HepG2 (cell line): ENCODE measurements at regions not wholly inside any gene's neighbourhood (a gene's known extent, or its start where the extent isn't known, plus 50 kb on each side); places are given as distances from the start of the nearest gene placed in this dataset.

Experiments
- CEBPZ ChIP-seq: IDR thresholded peaks from 2 replicates; pipeline ENCODE4 v1.6.1; 2012; ENCODE audit warnings: low read length, improper control_type of control experiment
- EP300 ChIP-seq, 3 experiments: sonication (generic) in 1 of 3; formaldehyde crosslinking in 1 of 3; IDR thresholded peaks; 2 replicates each; pipeline versions ENCODE4 v1.5.1 to v1.6.1; 2011 to 2020; ENCODE audit warnings: low read depth in 2 of 3, low read length in 2 of 3, borderline replicate concordance in 1 of 3, improper control_type of control experiment in 1 of 3, mild to moderate bottlenecking in 1 of 3, missing genetic modification reagents in 1 of 3, moderate library complexity in 1 of 3
- JUN ChIP-seq: sonication (generic); formaldehyde crosslinking; IDR thresholded peaks from 2 replicates; pipeline ENCODE4 v1.4.0; 2020; ENCODE audit warnings: mild to moderate bottlenecking, missing genetic modification reagents
- MATR3 ChIP-seq: sonication (generic); formaldehyde crosslinking; IDR thresholded peaks from 2 replicates; pipeline ENCODE4 v1.4.0; 2020; ENCODE audit warnings: missing genetic modification reagents
- MTA3 ChIP-seq: sonication (generic); formaldehyde crosslinking; IDR thresholded peaks from 2 replicates; pipeline ENCODE4 v1.4.0; 2020; ENCODE audit warnings: missing genetic modification reagents
- SMC3 ChIP-seq: IDR thresholded peaks from 2 replicates; pipeline ENCODE4 v1.6.1; 2011; ENCODE audit warnings: low read length, improper control_type of control experiment
- STAT5B ChIP-seq: sonication (generic); formaldehyde crosslinking; IDR thresholded peaks from 2 replicates; pipeline ENCODE4 v1.4.0; 2020; ENCODE audit warnings: missing genetic modification reagents
- TFDP1 ChIP-seq: IDR thresholded peaks from 2 replicates; pipeline ENCODE4 v1.6.1; 2016; ENCODE audit warnings: missing compliant biosample characterization, missing genetic modification reagents, borderline replicate concordance
- ZNF615 ChIP-seq: sonication (generic); formaldehyde crosslinking; IDR thresholded peaks from 2 replicates; pipeline ENCODE4 v1.5.0; 2020; ENCODE audit warnings: mild to moderate bottlenecking, missing genetic modification reagents, borderline replicate concordance
- TF ChIP-seq, protein P1 (sequence below): sonication (generic); formaldehyde crosslinking; IDR thresholded peaks from 2 replicates; pipeline ENCODE4 v1.5.0; 2020; ENCODE audit warnings: mild to moderate bottlenecking, missing genetic modification reagents, moderate library complexity
- TF ChIP-seq, protein P2 (sequence below): sonication (generic); formaldehyde crosslinking; IDR thresholded peaks from 2 replicates; pipeline ENCODE4 v1.4.0; 2020; ENCODE audit warnings: missing genetic modification reagents, borderline replicate concordance

- TF ChIP-seq MATR3 (CRISPR knock-in tag) = no peak
- TF ChIP-seq, protein P1, sequence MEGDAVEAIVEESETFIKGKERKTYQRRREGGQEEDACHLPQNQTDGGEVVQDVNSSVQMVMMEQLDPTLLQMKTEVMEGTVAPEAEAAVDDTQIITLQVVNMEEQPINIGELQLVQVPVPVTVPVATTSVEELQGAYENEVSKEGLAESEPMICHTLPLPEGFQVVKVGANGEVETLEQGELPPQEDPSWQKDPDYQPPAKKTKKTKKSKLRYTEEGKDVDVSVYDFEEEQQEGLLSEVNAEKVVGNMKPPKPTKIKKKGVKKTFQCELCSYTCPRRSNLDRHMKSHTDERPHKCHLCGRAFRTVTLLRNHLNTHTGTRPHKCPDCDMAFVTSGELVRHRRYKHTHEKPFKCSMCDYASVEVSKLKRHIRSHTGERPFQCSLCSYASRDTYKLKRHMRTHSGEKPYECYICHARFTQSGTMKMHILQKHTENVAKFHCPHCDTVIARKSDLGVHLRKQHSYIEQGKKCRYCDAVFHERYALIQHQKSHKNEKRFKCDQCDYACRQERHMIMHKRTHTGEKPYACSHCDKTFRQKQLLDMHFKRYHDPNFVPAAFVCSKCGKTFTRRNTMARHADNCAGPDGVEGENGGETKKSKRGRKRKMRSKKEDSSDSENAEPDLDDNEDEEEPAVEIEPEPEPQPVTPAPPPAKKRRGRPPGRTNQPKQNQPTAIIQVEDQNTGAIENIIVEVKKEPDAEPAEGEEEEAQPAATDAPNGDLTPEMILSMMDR (CRISPR knock-in tag) = no peak
- no peak for TF ChIP-seq ZNF615 (CRISPR knock-in tag)
- no peak for TF ChIP-seq MTA3 (CRISPR knock-in tag)
- TF ChIP-seq STAT5B = no peak
- TF ChIP-seq, protein P2, sequence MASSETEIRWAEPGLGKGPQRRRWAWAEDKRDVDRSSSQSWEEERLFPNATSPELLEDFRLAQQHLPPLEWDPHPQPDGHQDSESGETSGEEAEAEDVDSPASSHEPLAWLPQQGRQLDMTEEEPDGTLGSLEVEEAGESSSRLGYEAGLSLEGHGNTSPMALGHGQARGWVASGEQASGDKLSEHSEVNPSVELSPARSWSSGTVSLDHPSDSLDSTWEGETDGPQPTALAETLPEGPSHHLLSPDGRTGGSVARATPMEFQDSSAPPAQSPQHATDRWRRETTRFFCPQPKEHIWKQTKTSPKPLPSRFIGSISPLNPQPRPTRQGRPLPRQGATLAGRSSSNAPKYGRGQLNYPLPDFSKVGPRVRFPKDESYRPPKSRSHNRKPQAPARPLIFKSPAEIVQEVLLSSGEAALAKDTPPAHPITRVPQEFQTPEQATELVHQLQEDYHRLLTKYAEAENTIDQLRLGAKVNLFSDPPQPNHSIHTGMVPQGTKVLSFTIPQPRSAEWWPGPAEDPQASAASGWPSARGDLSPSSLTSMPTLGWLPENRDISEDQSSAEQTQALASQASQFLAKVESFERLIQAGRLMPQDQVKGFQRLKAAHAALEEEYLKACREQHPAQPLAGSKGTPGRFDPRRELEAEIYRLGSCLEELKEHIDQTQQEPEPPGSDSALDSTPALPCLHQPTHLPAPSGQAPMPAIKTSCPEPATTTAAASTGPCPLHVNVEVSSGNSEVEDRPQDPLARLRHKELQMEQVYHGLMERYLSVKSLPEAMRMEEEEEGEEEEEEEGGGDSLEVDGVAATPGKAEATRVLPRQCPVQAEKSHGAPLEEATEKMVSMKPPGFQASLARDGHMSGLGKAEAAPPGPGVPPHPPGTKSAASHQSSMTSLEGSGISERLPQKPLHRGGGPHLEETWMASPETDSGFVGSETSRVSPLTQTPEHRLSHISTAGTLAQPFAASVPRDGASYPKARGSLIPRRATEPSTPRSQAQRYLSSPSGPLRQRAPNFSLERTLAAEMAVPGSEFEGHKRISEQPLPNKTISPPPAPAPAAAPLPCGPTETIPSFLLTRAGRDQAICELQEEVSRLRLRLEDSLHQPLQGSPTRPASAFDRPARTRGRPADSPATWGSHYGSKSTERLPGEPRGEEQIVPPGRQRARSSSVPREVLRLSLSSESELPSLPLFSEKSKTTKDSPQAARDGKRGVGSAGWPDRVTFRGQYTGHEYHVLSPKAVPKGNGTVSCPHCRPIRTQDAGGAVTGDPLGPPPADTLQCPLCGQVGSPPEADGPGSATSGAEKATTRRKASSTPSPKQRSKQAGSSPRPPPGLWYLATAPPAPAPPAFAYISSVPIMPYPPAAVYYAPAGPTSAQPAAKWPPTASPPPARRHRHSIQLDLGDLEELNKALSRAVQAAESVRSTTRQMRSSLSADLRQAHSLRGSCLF (CRISPR knock-in tag) = no peak
- no peak for TF ChIP-seq TFDP1 (CRISPR knock-in tag)
- no peak for TF ChIP-seq EP300 (IDR thresholded peaks at IDR 0.05; ENCODE audit: low read depth in 2 of 2, low read length in 2 of 2)
- no peak for TF ChIP-seq EP300 (CRISPR knock-in tag; IDR thresholded peaks at IDR 0.05; ENCODE audit: borderline replicate concordance)
- no peak for TF ChIP-seq CEBPZ
- TF ChIP-seq SMC3 = no peak
- TF ChIP-seq JUN (CRISPR knock-in tag) = no peak
Measured at GRCh38 chr4:145380123-145380522, 101.5 kb upstream of the SMAD1 start.
